Peyer's patch (tissue), 4 donors: ENCODE measurements at regions not wholly inside any gene's neighbourhood (a gene's known extent, or its start where the extent isn't known, plus 50 kb on each side); places are given as distances from the start of the nearest gene placed in this dataset.
A peak's percentile ranks its signal among the peaks of the same experiment; 100 is the strongest.

Experiments
- DNase-seq, 3 donors: peaks; one replicate each; pipeline ENCODE4 v3.0.0-alpha.2; 2017 to 2019
- H3K27ac ChIP-seq, 4 donors: fragments of 200-600 bp; sonication (generic); one replicate each; pipeline ENCODE4 v1.5.1; 2016 to 2019
- H3K27me3 ChIP-seq, 2 donors: fragments of 200-600 bp; sonication (generic); one replicate each; pipeline ENCODE4 v1.5.1; 2019
- H3K36me3 ChIP-seq, 3 donors: fragments of 200-600 bp; sonication (generic); one replicate each; pipeline ENCODE4 v1.5.1; 2016 to 2019
- H3K4me1 ChIP-seq, 4 donors: fragments of 200-600 bp; sonication (generic); one replicate each; pipeline ENCODE4 v1.5.1; 2016 to 2019
- H3K4me3 ChIP-seq, 4 donors: fragments of 200-600 bp; sonication (generic); 1 replicate in 3 of 4; 2 replicates in 1 of 4; pipeline ENCODE4 v1.5.1; 2016 to 2019; ENCODE audit warnings: mild to moderate bottlenecking in 1 of 4
- H3K9me3 ChIP-seq, 4 donors: fragments of 200-600 bp; sonication (generic); one replicate each; pipeline ENCODE4 v1.5.1; 2016 to 2019; ENCODE audit warnings: mild to moderate bottlenecking in 1 of 4
- POLR2A ChIP-seq, 2 donors: fragments of 450-650 bp; IDR thresholded peaks; one replicate each; pipeline ENCODE4 v1.5.1; 2017; ENCODE audit warnings: antibody characterized with exemption in 2 of 2, mild to moderate bottlenecking in 2 of 2, moderate library complexity in 2 of 2
- TF ChIP-seq, protein P1 (sequence below), 6 experiments: fragments of 450-650 bp in 4 of 6; fragments of 200-600 bp in 2 of 6; sonication (generic) in 1 of 6; IDR thresholded peaks; one replicate each; pipeline ENCODE4 v1.5.1; 2017 to 2019; ENCODE audit warnings: antibody characterized with exemption in 6 of 6, mild to moderate bottlenecking in 3 of 6, moderate library complexity in 1 of 6

DNA sequence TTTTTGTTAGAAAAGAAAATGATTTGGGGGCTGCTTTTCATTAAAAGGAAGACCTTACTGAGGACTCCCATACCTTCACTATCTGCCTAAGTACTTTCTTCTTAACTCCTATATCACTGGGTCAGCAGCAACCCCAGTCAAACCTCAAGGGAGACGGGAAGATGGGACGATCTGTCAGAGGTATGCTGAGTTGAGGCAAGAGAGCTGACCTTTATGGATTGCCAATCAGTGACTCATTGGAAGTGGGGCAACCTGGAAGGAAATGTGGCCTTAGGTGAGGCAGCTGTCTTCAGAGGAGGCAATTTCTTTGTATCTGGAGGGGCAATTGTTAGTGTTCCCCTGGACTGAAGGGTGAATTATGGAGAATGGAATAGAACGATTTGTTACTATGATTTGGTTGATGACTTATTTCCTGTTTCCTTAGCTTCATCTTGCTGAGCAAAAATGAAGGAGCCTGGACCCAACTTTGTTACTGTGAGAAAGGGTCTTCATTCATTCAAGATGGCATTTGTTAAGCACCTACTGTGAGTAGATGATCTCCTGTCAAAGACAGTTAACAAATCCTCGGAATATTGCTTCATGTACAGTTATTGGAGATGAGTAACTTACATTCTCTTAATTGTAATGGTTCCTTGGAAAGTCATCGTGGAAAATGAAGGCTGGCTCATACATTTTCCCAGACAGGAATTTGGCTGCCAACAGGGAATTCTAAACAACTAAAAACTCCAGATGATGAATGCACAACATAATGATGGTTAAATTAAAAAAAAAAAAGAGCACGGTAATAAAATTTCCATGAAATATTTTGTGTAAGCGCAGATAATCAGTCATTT is 134.7 kb upstream of the KCNJ15 start:
- Histone ChIP-seq H3K4me3 (no peak overlapping the region), H3K36me3 (no peaks in the 10 kb centered on the region), H3K4me1 (no peaks in the 10 kb centered on the region), H3K27ac (no peak overlapping the region), H3K27me3 (no peaks in the 10 kb centered on the region), H3K9me3 (no peaks in the 10 kb centered on the region)
- TF ChIP-seq POLR2A (IDR thresholded peaks at IDR 0.05) = no peak
- TF ChIP-seq, protein P1, sequence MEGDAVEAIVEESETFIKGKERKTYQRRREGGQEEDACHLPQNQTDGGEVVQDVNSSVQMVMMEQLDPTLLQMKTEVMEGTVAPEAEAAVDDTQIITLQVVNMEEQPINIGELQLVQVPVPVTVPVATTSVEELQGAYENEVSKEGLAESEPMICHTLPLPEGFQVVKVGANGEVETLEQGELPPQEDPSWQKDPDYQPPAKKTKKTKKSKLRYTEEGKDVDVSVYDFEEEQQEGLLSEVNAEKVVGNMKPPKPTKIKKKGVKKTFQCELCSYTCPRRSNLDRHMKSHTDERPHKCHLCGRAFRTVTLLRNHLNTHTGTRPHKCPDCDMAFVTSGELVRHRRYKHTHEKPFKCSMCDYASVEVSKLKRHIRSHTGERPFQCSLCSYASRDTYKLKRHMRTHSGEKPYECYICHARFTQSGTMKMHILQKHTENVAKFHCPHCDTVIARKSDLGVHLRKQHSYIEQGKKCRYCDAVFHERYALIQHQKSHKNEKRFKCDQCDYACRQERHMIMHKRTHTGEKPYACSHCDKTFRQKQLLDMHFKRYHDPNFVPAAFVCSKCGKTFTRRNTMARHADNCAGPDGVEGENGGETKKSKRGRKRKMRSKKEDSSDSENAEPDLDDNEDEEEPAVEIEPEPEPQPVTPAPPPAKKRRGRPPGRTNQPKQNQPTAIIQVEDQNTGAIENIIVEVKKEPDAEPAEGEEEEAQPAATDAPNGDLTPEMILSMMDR (IDR thresholded peaks at IDR 0.05) = no peak
- DNase-seq = no peak

DNA sequence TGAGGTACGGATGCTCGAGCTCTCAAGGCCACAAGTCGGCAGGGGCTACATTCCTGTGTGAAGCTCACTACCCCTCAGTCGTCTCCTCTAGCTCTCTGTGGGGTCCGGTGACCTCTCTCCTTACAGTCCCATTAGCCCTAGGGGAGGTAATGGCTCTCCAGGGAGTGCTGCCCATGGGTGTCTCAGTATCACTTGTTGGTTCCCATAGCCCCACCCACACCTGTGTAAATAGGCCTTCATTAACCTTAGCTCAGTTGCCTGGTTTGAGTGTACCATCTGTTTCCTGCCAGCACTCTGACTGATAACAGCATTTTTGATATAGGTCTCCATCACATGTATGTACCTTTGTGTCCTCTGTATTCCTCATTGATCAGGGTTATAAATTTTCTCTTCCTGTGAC is 133.2 kb upstream of the KCNJ15 start:
- no peak overlapping the region for H3K27ac ChIP-seq
- H3K4me3 ChIP-seq = no peak overlapping the region
- no peaks in the 10 kb centered on the region for H3K4me1 ChIP-seq
- H3K36me3 ChIP-seq = no peaks in the 10 kb centered on the region
- TF ChIP-seq, protein P1 (IDR thresholded peaks at IDR 0.05) = no peak
- no peak for TF ChIP-seq POLR2A (IDR thresholded peaks at IDR 0.05)
- no peaks in the 10 kb centered on the region for H3K9me3 ChIP-seq
- no peak for DNase-seq
- no peaks in the 10 kb centered on the region for H3K27me3 ChIP-seq

- Histone ChIP-seq H3K4me1 (no peaks in the 10 kb centered on the region), H3K36me3 (no peaks in the 10 kb centered on the region), H3K4me3 (no peak overlapping the region), H3K9me3 (no peaks in the 10 kb centered on the region), H3K27ac (no peak overlapping the region), H3K27me3 (no peaks in the 10 kb centered on the region)
- TF ChIP-seq, protein P1 (IDR thresholded peaks at IDR 0.05) = peak in 5 of 6 experiments; percentile 19 to 52 (median 49)
- TF ChIP-seq POLR2A (IDR thresholded peaks at IDR 0.05) = no peak
- DNase-seq = peak in 2 of 3 donors; percentile 53 to 56
These were observed 130.0 kb upstream of the KCNJ15 start for GRCh38 chr21:38126666-38127303.

DNA sequence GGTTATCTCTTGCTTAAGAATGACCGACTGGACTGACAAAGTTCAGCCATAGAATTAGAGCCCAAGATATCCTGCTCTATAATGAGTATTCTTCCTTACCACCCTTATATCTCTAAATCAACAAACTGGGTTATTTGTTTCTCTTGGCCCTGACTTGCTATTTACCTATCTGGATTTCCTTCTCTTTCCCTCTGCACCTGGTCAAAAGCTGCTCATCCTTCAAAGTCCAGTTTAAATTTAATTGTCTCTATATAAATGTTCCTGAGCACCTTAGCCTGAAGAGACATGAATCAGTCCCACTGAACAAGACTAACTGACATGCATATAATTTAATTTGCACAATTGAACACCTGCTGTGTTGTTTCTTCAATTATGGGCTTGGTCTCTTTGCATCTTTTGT is 127.1 kb upstream of the KCNJ15 start:
- Histone ChIP-seq H3K36me3 (no peaks in the 10 kb centered on the region), H3K4me3 (no peak overlapping the region), H3K27ac (no peak overlapping the region), H3K9me3 (no peaks in the 10 kb centered on the region), H3K4me1 (no peaks in the 10 kb centered on the region), H3K27me3 (no peaks in the 10 kb centered on the region)
- DNase-seq = no peak
- TF ChIP-seq, protein P1 (IDR thresholded peaks at IDR 0.05) = no peak
- TF ChIP-seq POLR2A (IDR thresholded peaks at IDR 0.05) = no peak

GRCh38 chr21:38133240-38133639 is 123.6 kb upstream of the KCNJ15 start:
- H3K4me1 ChIP-seq = no peaks in the 10 kb centered on the region
- no peak for TF ChIP-seq POLR2A (IDR thresholded peaks at IDR 0.05)
- TF ChIP-seq, protein P1 (IDR thresholded peaks at IDR 0.05) = no peak
- no peaks in the 10 kb centered on the region for H3K27me3 ChIP-seq
- H3K9me3 ChIP-seq = no peaks in the 10 kb centered on the region
- H3K36me3 ChIP-seq = no peaks in the 10 kb centered on the region
- no peak overlapping the region for H3K4me3 ChIP-seq
- no peak for DNase-seq
- H3K27ac ChIP-seq = no peak overlapping the region
